WERI-Rb-1 (cell line): ENCODE measurements at regions not wholly inside any gene's neighbourhood (a gene's known extent, or its start where the extent isn't known, plus 50 kb on each side); places are given as distances from the start of the nearest gene placed in this dataset.

Source experiments
- DNase-seq: peaks from one replicate; pipeline ENCODE4 v3.0.0-alpha.2; 2020
- H3K27ac ChIP-seq: fragments of 250-450 bp; sonication (Bioruptor Pico); 2 replicates; pipeline ENCODE4 v1.5.1; 2020; ENCODE audit warnings: mild to moderate bottlenecking, moderate library complexity
- H3K27me3 ChIP-seq: fragments of 250-450 bp; sonication (Bioruptor Pico); 2 replicates; pipeline ENCODE4 v1.5.1; 2021; ENCODE audit warnings: mild to moderate bottlenecking, low read depth, moderate library complexity; ENCODE audit not compliant: insufficient read depth, severe bottlenecking
- H3K36me3 ChIP-seq: fragments of 250-450 bp; sonication (Bioruptor Pico); 2 replicates; pipeline ENCODE4 v1.5.1; 2020; ENCODE audit warnings: mild to moderate bottlenecking, moderate library complexity
- H3K4me3 ChIP-seq: 2 replicates; pipeline ENCODE4 v1.5.1; 2011; ENCODE audit warnings: low read depth, mild to moderate bottlenecking, control low read depth, low read length
- H3K9me3 ChIP-seq: fragments of 250-450 bp; sonication (Bioruptor Pico); 2 replicates; pipeline ENCODE4 v1.5.1; 2021; ENCODE audit warnings: mild to moderate bottlenecking, moderate library complexity; ENCODE audit not compliant: severe bottlenecking
- TF ChIP-seq, protein P1 (sequence below): IDR thresholded peaks from 2 replicates; pipeline ENCODE4 v1.5.1; 2011; ENCODE audit warnings: low read depth, mild to moderate bottlenecking, control low read depth, inconsistent platforms, low read length

DNA sequence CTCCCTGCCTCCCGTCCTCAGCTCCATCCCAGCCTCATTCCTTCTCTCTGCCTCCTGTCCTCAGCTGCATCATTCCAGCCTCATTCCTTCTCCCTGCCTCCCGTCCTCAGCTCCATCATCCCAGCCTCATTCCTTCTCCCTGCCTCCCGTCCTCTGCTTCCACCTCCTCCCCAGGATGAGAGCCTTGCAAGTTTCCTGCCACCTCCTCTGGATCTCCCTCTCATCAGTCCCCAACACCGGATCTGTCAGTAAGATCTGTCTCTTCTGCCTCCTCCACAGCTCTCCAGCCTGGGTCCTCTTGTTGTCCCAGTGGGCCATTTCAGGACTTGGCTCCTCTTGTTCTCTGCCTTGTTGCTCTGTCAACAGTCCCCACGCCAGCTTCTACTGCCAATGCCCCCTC, 130.9 kb downstream of the NDUFA10 start:
- TF ChIP-seq, protein P1, sequence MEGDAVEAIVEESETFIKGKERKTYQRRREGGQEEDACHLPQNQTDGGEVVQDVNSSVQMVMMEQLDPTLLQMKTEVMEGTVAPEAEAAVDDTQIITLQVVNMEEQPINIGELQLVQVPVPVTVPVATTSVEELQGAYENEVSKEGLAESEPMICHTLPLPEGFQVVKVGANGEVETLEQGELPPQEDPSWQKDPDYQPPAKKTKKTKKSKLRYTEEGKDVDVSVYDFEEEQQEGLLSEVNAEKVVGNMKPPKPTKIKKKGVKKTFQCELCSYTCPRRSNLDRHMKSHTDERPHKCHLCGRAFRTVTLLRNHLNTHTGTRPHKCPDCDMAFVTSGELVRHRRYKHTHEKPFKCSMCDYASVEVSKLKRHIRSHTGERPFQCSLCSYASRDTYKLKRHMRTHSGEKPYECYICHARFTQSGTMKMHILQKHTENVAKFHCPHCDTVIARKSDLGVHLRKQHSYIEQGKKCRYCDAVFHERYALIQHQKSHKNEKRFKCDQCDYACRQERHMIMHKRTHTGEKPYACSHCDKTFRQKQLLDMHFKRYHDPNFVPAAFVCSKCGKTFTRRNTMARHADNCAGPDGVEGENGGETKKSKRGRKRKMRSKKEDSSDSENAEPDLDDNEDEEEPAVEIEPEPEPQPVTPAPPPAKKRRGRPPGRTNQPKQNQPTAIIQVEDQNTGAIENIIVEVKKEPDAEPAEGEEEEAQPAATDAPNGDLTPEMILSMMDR: no peak
- Histone ChIP-seq H3K36me3 (no peaks in the 10 kb centered on the region), H3K27me3 (no peaks in the 10 kb centered on the region), H3K27ac (no peak overlapping the region), H3K4me3 (no peak overlapping the region), H3K9me3 (no peaks in the 10 kb centered on the region)
- DNase-seq: no peak

- no peak for DNase-seq
- H3K27ac ChIP-seq: no peak overlapping the region
- no peaks in the 10 kb centered on the region for H3K36me3 ChIP-seq
- H3K27me3 ChIP-seq: no peaks in the 10 kb centered on the region
- TF ChIP-seq, protein P1: no peak
- no peak overlapping the region for H3K4me3 ChIP-seq
- H3K9me3 ChIP-seq: no peaks in the 10 kb centered on the region
These were observed 132.0 kb downstream of the NDUFA10 start for GRCh38 chr2:239893236-239893515.

DNA sequence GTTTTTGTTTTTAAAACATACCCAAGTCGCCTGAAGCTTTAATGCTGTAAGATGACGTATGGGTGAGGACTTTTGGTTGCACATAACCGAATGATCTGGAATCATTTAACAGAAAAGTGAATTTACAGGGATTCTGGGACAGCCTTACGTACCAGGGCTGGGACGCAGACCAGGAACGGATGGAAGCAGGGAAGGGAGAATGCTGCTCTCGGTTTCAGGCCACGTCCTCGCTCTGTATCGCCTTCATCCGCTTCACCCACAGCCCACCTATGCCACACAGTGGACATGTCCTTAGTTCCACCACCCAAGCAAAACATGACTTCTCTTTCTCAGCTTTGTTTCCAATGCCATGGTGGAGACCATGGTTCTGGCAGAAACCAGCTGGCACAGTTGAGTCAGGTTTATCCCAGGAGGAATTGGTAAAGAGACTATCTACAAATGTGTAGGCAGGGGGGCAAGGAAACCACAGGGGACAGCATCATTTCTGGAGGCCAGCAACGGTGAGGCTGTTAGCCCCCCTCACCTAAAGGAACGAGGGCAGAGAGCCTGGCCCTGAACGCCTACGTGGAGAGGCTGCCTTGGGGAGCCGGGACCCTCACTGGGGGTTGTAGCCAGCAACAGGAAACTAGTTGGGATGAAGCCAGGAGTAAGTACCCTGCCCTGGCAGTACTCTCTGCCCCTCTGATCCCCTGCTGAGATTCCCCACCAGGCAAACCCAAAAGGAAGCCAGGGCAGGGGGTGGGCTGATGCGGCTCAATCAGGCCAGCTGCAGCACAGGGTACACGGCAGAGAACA, 132.5 kb downstream of the NDUFA10 start:
- Histone ChIP-seq H3K27ac (no peak overlapping the region), H3K36me3 (no peaks in the 10 kb centered on the region), H3K27me3 (no peaks in the 10 kb centered on the region), H3K4me3 (no peak overlapping the region), H3K9me3 (no peaks in the 10 kb centered on the region)
- TF ChIP-seq, protein P1: no peak
- no peak for DNase-seq

- no peak overlapping the region for H3K4me3 ChIP-seq
- no peak overlapping the region for H3K27ac ChIP-seq
- no peaks in the 10 kb centered on the region for H3K36me3 ChIP-seq
- peaks cover 2% of the 10 kb centered on the region for H3K9me3 ChIP-seq
- no peaks in the 10 kb centered on the region for H3K27me3 ChIP-seq
- TF ChIP-seq, protein P1: no peak
- no peak for DNase-seq
These were observed 133.4 kb downstream of the NDUFA10 start for GRCh38 chr2:239891698-239892097.

DNA sequence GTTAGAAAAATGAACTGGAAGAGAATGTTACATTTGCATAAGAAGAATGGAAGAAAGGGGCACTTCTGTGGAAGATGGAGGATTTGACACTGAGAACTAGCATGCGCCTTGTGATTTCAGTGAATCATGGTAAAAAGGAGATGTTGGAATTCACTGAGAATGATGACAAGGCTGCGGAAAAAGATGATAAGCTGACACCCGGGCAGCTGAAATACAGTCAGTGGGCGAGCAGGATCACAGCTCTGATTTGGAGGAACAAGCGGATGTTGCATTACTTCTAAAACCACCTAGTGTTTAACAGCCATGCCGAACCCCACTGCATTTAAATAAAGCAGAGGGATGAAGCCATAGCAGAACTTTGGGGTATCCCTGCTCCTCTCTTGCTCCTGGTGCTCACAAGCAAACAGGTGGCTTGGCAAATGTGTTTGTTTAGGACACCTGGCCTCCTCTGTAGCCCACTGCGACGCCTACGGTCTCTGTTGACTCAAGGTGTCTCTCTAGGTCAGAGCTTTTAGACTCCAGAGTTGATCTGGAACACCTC, 134.9 kb downstream of the NDUFA10 start:
- Histone ChIP-seq H3K9me3 (peaks cover 2% of the 10 kb centered on the region), H3K4me3 (no peak overlapping the region), H3K36me3 (no peaks in the 10 kb centered on the region), H3K27me3 (no peaks in the 10 kb centered on the region), H3K27ac (no peak overlapping the region)
- TF ChIP-seq, protein P1: no peak
- DNase-seq: no peak
